ENCODE measurements at regions not wholly inside any gene's neighbourhood (a gene's known extent, or its start where the extent isn't known, plus 50 kb on each side); places are given as distances from the start of the nearest gene placed in this dataset.

- H3F3A ChIP-seq (ENCODE audit: insufficient read depth, low read length): no peaks in the 10 kb centered on the region
- H4K20me1 ChIP-seq (ENCODE audit: insufficient read depth, low read length): no peaks in the 10 kb centered on the region
- no peaks in the 10 kb centered on the region for H3K4me1 ChIP-seq (ENCODE audit: insufficient read depth, low read length, severe bottlenecking)
- no peak overlapping the region for H2AFZ ChIP-seq (ENCODE audit: low read length)
- H3K4me2 ChIP-seq (ENCODE audit: low read length): no peak overlapping the region
- H3K27me3 ChIP-seq (ENCODE audit: insufficient read depth, low read length): no peaks in the 10 kb centered on the region
- no peaks in the 10 kb centered on the region for H3K9me2 ChIP-seq (ENCODE audit: low read depth, low read length)
- no peak for TF ChIP-seq CTCF (IDR thresholded peaks at IDR 0.05; ENCODE audit: low read length)
- TF ChIP-seq EZH2 (IDR thresholded peaks at IDR 0.05; ENCODE audit: borderline replicate concordance, low read length): no peak
- H3K9ac ChIP-seq (ENCODE audit: low read length): no peak overlapping the region
- no peaks in the 10 kb centered on the region for H3K79me2 ChIP-seq (ENCODE audit: insufficient read depth, low read length)
- no peak overlapping the region for H3K4me3 ChIP-seq (ENCODE audit: low read depth, low read length, poor library complexity, severe bottlenecking)
- H3K36me3 ChIP-seq (ENCODE audit: insufficient read depth, low read length): no peaks in the 10 kb centered on the region
- H3K9me3 ChIP-seq (ENCODE audit: low read length): no peaks in the 10 kb centered on the region
- H3K27ac ChIP-seq (ENCODE audit: low read depth, low read length, poor library complexity, severe bottlenecking): no peak overlapping the region
Observed at GRCh38 chr17:70825321-70826125, 656.2 kb downstream of the KCNJ2 start.

GRCh38 chr17:70829876-70830275 lies 660.5 kb downstream of the KCNJ2 start:
- TF ChIP-seq EZH2 (IDR thresholded peaks at IDR 0.05; ENCODE audit: borderline replicate concordance, low read length) (no peak), CTCF (IDR thresholded peaks at IDR 0.05; ENCODE audit: low read length) (no peak)
- H3K4me2 ChIP-seq (ENCODE audit: low read length): no peak overlapping the region
- no peaks in the 10 kb centered on the region for H3K27me3 ChIP-seq (ENCODE audit: insufficient read depth, low read length)

GRCh38 chr17:70834039-70834438 lies 664.7 kb downstream of the KCNJ2 start:
- H2AFZ ChIP-seq (ENCODE audit: low read length): no peak overlapping the region
- H3K27ac ChIP-seq (ENCODE audit: low read depth, low read length, poor library complexity, severe bottlenecking): no peak overlapping the region
- no peaks in the 10 kb centered on the region for H4K20me1 ChIP-seq (ENCODE audit: insufficient read depth, low read length)
- no peak overlapping the region for H3K9ac ChIP-seq (ENCODE audit: low read length)
- H3K27me3 ChIP-seq (ENCODE audit: insufficient read depth, low read length): no peaks in the 10 kb centered on the region
- H3K4me3 ChIP-seq (ENCODE audit: low read depth, low read length, poor library complexity, severe bottlenecking): no peak overlapping the region
- no peaks in the 10 kb centered on the region for H3K9me3 ChIP-seq (ENCODE audit: low read length)
- no peaks in the 10 kb centered on the region for H3K36me3 ChIP-seq (ENCODE audit: insufficient read depth, low read length)
- no peaks in the 10 kb centered on the region for H3K9me2 ChIP-seq (ENCODE audit: low read depth, low read length)
- no peaks in the 10 kb centered on the region for H3F3A ChIP-seq (ENCODE audit: insufficient read depth, low read length)
- TF ChIP-seq EZH2 (IDR thresholded peaks at IDR 0.05; ENCODE audit: borderline replicate concordance, low read length): no peak
- no peak for TF ChIP-seq CTCF (IDR thresholded peaks at IDR 0.05; ENCODE audit: low read length)
- no peaks in the 10 kb centered on the region for H3K79me2 ChIP-seq (ENCODE audit: insufficient read depth, low read length)
- H3K4me2 ChIP-seq (ENCODE audit: low read length): no peak overlapping the region
- no peaks in the 10 kb centered on the region for H3K4me1 ChIP-seq (ENCODE audit: insufficient read depth, low read length, severe bottlenecking)

More at GRCh38 chr17:70829876-70830275, 660.5 kb downstream of the KCNJ2 start:
- H3K9me2 ChIP-seq (ENCODE audit: low read depth, low read length): no peaks in the 10 kb centered on the region
- no peaks in the 10 kb centered on the region for H3K9me3 ChIP-seq (ENCODE audit: low read length)
- no peaks in the 10 kb centered on the region for H4K20me1 ChIP-seq (ENCODE audit: insufficient read depth, low read length)
- H3F3A ChIP-seq (ENCODE audit: insufficient read depth, low read length): no peaks in the 10 kb centered on the region
- no peak overlapping the region for H3K27ac ChIP-seq (ENCODE audit: low read depth, low read length, poor library complexity, severe bottlenecking)
- H3K36me3 ChIP-seq (ENCODE audit: insufficient read depth, low read length): no peaks in the 10 kb centered on the region
- H3K79me2 ChIP-seq (ENCODE audit: insufficient read depth, low read length): no peaks in the 10 kb centered on the region
- H3K4me3 ChIP-seq (ENCODE audit: low read depth, low read length, poor library complexity, severe bottlenecking): no peak overlapping the region
- no peak overlapping the region for H2AFZ ChIP-seq (ENCODE audit: low read length)
- H3K9ac ChIP-seq (ENCODE audit: low read length): no peak overlapping the region
- no peaks in the 10 kb centered on the region for H3K4me1 ChIP-seq (ENCODE audit: insufficient read depth, low read length, severe bottlenecking)

Measured in OCI-LY1 (cell line).